GM18868 (cell line): ENCODE measurements at regions not wholly inside any gene's neighbourhood (a gene's known extent, or its start where the extent isn't known, plus 50 kb on each side); places are given as distances from the start of the nearest gene placed in this dataset.
"Not testable (repeated sequence)": the region's sequence is repeated elsewhere in the genome, so short reads cannot be mapped to it uniquely, and the experiment has no call there.

Experiments used
- ATAC-seq: cut with Tn5 transposase; IDR thresholded peaks from one replicate; pipeline ENCODE4 v1.9.1; 2021; ENCODE audit warnings: mild to moderate bottlenecking, moderate library complexity; ENCODE audit not compliant: unreplicated experiment

- ATAC-seq, result no peak
These were observed 653.5 kb downstream of the FAM181B start for GRCh38 chr11:82080160-82080559.

GRCh38 chr11:82076126-82076525 is 657.5 kb downstream of the FAM181B start:
- no peak for ATAC-seq

- no peak for ATAC-seq
These were observed 674.2 kb downstream of the FAM181B start for GRCh38 chr11:82059505-82059904.

GRCh38 chr11:82056450-82056849 is 677.2 kb downstream of the FAM181B start:
- ATAC-seq, result no peak

- ATAC-seq, result no peak
These were observed 684.5 kb downstream of the FAM181B start for GRCh38 chr11:82049199-82049598.

GRCh38 chr11:82047200-82047599 is 686.5 kb downstream of the FAM181B start:
- no peak for ATAC-seq

- ATAC-seq, result no peak
These were observed 686.9 kb downstream of the FAM181B start for GRCh38 chr11:82046778-82047177.

GRCh38 chr11:82045748-82046457 is 687.8 kb downstream of the FAM181B start:
- no peak for ATAC-seq

GRCh38 chr11:82043316-82043715 is 690.3 kb downstream of the FAM181B start:
- ATAC-seq, result no peak

- ATAC-seq, result no peak
These were observed 691.9 kb downstream of the FAM181B start for GRCh38 chr11:82041764-82042163.

GRCh38 chr11:82038154-82038553 is 695.5 kb downstream of the FAM181B start:
- no peak for ATAC-seq

- ATAC-seq, result no peak
These were observed 699.1 kb downstream of the FAM181B start for GRCh38 chr11:82034527-82034926.

- not testable (repeated sequence) for ATAC-seq
These were observed 706.3 kb downstream of the FAM181B start for GRCh38 chr11:82027335-82027734.

GRCh38 chr11:82024760-82025159 is 708.9 kb downstream of the FAM181B start:
- no peak for ATAC-seq

GRCh38 chr11:82012276-82012675 is 721.4 kb downstream of the FAM181B start:
- no peak for ATAC-seq

GRCh38 chr11:82009133-82009532 is 724.5 kb downstream of the FAM181B start:
- no peak for ATAC-seq

- no peak for ATAC-seq
These were observed 726.1 kb downstream of the FAM181B start for GRCh38 chr11:82007521-82007920.

- ATAC-seq, result no peak
These were observed 729.0 kb downstream of the FAM181B start for GRCh38 chr11:82004537-82005213.

GRCh38 chr11:82003671-82004515 is 729.8 kb downstream of the FAM181B start:
- ATAC-seq, result no peak

- no peak for ATAC-seq
These were observed 730.6 kb downstream of the FAM181B start for GRCh38 chr11:82003024-82003423.

GRCh38 chr11:81995889-81996288 is 737.8 kb downstream of the FAM181B start:
- ATAC-seq, result no peak

- ATAC-seq, result no peak
These were observed 739.9 kb downstream of the FAM181B start for GRCh38 chr11:81993755-81994154.
